Hematopoietic multipotent progenitor cell treated with erythropoietin and hydrocortisone succinate and interleukin-3 and kit ligand, for 15 days (in vitro differentiated cells): ENCODE measurements at regions not wholly inside any gene's neighbourhood (a gene's known extent, or its start where the extent isn't known, plus 50 kb on each side); places are given as distances from the start of the nearest gene placed in this dataset.

Experiments used
- DNase-seq: peaks from one replicate; pipeline ENCODE4 v3.0.0-alpha.2; 2015; ENCODE audit warnings: low spot score

- no peak for DNase-seq
These were observed 166.4 kb upstream of the TLE3 start for GRCh38 chr15:70264014-70264582.

GRCh38 chr15:70262591-70263274, 165.0 kb upstream of the TLE3 start:
- DNase-seq, result no peak

- no peak for DNase-seq
These were observed 164.5 kb upstream of the TLE3 start for GRCh38 chr15:70262171-70262570.

GRCh38 chr15:70261083-70261482, 163.4 kb upstream of the TLE3 start:
- no peak for DNase-seq

- DNase-seq, result no peak
These were observed 162.9 kb upstream of the TLE3 start for GRCh38 chr15:70260580-70260979.

- DNase-seq, result no peak
These were observed 162.2 kb upstream of the TLE3 start for GRCh38 chr15:70259640-70260508.

GRCh38 chr15:70259028-70259424, 161.3 kb upstream of the TLE3 start:
- DNase-seq, result peak; percentile 8

- DNase-seq, result no peak
These were observed 160.8 kb upstream of the TLE3 start for GRCh38 chr15:70258369-70259027.

- DNase-seq, result no peak
These were observed 160.0 kb upstream of the TLE3 start for GRCh38 chr15:70257573-70258248.

- no peak for DNase-seq
These were observed 159.3 kb upstream of the TLE3 start for GRCh38 chr15:70257047-70257446.

GRCh38 chr15:70254311-70254869, 156.7 kb upstream of the TLE3 start:
- DNase-seq, result no peak

- no peak for DNase-seq
These were observed 155.9 kb upstream of the TLE3 start for GRCh38 chr15:70253461-70254156.

GRCh38 chr15:70252951-70253320, 155.2 kb upstream of the TLE3 start:
- DNase-seq, result no peak

- DNase-seq, result no peak
These were observed 154.6 kb upstream of the TLE3 start for GRCh38 chr15:70252056-70252950.

GRCh38 chr15:70251246-70251990, 153.7 kb upstream of the TLE3 start:
- no peak for DNase-seq

- no peak for DNase-seq
These were observed 152.8 kb upstream of the TLE3 start for GRCh38 chr15:70250208-70251201.

- DNase-seq, result no peak
These were observed 151.9 kb upstream of the TLE3 start for GRCh38 chr15:70249616-70250015.
